ENCODE measurements at regions not wholly inside any gene's neighbourhood (a gene's known extent, or its start where the extent isn't known, plus 50 kb on each side); places are given as distances from the start of the nearest gene placed in this dataset.
A peak's percentile ranks its signal among the peaks of the same experiment; 100 is the strongest.

GRCh38 chr5:159782197-159782994 lies 133.9 kb upstream of the ADRA1B start (continued):
- TF ChIP-seq, protein P1, sequence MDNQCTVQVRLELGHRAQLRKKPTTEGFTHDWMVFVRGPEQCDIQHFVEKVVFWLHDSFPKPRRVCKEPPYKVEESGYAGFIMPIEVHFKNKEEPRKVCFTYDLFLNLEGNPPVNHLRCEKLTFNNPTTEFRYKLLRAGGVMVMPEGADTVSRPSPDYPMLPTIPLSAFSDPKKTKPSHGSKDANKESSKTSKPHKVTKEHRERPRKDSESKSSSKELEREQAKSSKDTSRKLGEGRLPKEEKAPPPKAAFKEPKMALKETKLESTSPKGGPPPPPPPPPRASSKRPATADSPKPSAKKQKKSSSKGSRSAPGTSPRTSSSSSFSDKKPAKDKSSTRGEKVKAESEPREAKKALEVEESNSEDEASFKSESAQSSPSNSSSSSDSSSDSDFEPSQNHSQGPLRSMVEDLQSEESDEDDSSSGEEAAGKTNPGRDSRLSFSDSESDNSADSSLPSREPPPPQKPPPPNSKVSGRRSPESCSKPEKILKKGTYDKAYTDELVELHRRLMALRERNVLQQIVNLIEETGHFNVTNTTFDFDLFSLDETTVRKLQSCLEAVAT (IDR thresholded peaks at IDR 0.05): no peak
- TF ChIP-seq PAX8 (IDR thresholded peaks at IDR 0.05) (no peak), MAX (IDR thresholded peaks at IDR 0.05; ENCODE audit: low read depth, low read length) (no peak), SREBF1 (IDR thresholded peaks at IDR 0.05; ENCODE audit: low read length) (no peak), BHLHE40 (IDR thresholded peaks at IDR 0.05; ENCODE audit: borderline replicate concordance in 1 of 2, low read depth in 2 of 2, low read length in 1 of 2) (0 out of 4 replicates have a peak, but pooled peaks of 1 of the 2 experiments have one; percentile 15), NFYB (IDR thresholded peaks at IDR 0.05; ENCODE audit: insufficient read depth, low read depth, low read length) (peak; percentile 49), CHD2 (IDR thresholded peaks at IDR 0.05; ENCODE audit: borderline replicate concordance, low read depth, low read length) (no peak), SUZ12 (IDR thresholded peaks at IDR 0.05; ENCODE audit: unreplicated experiment) (no peak), NR2F1 (conservative IDR thresholded peaks at IDR 0.05) (no peak), NR2C1 (IDR thresholded peaks at IDR 0.05) (no peak)
- TF ChIP-seq, protein P2, sequence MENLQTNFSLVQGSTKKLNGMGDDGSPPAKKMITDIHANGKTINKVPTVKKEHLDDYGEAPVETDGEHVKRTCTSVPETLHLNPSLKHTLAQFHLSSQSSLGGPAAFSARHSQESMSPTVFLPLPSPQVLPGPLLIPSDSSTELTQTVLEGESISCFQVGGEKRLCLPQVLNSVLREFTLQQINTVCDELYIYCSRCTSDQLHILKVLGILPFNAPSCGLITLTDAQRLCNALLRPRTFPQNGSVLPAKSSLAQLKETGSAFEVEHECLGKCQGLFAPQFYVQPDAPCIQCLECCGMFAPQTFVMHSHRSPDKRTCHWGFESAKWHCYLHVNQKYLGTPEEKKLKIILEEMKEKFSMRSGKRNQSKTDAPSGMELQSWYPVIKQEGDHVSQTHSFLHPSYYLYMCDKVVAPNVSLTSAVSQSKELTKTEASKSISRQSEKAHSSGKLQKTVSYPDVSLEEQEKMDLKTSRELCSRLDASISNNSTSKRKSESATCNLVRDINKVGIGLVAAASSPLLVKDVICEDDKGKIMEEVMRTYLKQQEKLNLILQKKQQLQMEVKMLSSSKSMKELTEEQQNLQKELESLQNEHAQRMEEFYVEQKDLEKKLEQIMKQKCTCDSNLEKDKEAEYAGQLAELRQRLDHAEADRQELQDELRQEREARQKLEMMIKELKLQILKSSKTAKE (IDR thresholded peaks at IDR 0.05; ENCODE audit: low read depth, poor library complexity, severe bottlenecking): no peak
- TF ChIP-seq, protein P3, sequence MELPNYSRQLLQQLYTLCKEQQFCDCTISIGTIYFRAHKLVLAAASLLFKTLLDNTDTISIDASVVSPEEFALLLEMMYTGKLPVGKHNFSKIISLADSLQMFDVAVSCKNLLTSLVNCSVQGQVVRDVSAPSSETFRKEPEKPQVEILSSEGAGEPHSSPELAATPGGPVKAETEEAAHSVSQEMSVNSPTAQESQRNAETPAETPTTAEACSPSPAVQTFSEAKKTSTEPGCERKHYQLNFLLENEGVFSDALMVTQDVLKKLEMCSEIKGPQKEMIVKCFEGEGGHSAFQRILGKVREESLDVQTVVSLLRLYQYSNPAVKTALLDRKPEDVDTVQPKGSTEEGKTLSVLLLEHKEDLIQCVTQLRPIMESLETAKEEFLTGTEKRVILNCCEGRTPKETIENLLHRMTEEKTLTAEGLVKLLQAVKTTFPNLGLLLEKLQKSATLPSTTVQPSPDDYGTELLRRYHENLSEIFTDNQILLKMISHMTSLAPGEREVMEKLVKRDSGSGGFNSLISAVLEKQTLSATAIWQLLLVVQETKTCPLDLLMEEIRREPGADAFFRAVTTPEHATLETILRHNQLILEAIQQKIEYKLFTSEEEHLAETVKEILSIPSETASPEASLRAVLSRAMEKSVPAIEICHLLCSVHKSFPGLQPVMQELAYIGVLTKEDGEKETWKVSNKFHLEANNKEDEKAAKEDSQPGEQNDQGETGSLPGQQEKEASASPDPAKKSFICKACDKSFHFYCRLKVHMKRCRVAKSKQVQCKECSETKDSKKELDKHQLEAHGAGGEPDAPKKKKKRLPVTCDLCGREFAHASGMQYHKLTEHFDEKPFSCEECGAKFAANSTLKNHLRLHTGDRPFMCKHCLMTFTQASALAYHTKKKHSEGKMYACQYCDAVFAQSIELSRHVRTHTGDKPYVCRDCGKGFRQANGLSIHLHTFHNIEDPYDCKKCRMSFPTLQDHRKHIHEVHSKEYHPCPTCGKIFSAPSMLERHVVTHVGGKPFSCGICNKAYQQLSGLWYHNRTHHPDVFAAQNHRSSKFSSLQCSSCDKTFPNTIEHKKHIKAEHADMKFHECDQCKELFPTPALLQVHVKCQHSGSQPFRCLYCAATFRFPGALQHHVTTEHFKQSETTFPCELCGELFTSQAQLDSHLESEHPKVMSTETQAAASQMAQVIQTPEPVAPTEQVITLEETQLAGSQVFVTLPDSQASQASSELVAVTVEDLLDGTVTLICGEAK (IDR thresholded peaks at IDR 0.05; ENCODE audit: borderline replicate concordance): no peak
- TF ChIP-seq, protein P4, sequence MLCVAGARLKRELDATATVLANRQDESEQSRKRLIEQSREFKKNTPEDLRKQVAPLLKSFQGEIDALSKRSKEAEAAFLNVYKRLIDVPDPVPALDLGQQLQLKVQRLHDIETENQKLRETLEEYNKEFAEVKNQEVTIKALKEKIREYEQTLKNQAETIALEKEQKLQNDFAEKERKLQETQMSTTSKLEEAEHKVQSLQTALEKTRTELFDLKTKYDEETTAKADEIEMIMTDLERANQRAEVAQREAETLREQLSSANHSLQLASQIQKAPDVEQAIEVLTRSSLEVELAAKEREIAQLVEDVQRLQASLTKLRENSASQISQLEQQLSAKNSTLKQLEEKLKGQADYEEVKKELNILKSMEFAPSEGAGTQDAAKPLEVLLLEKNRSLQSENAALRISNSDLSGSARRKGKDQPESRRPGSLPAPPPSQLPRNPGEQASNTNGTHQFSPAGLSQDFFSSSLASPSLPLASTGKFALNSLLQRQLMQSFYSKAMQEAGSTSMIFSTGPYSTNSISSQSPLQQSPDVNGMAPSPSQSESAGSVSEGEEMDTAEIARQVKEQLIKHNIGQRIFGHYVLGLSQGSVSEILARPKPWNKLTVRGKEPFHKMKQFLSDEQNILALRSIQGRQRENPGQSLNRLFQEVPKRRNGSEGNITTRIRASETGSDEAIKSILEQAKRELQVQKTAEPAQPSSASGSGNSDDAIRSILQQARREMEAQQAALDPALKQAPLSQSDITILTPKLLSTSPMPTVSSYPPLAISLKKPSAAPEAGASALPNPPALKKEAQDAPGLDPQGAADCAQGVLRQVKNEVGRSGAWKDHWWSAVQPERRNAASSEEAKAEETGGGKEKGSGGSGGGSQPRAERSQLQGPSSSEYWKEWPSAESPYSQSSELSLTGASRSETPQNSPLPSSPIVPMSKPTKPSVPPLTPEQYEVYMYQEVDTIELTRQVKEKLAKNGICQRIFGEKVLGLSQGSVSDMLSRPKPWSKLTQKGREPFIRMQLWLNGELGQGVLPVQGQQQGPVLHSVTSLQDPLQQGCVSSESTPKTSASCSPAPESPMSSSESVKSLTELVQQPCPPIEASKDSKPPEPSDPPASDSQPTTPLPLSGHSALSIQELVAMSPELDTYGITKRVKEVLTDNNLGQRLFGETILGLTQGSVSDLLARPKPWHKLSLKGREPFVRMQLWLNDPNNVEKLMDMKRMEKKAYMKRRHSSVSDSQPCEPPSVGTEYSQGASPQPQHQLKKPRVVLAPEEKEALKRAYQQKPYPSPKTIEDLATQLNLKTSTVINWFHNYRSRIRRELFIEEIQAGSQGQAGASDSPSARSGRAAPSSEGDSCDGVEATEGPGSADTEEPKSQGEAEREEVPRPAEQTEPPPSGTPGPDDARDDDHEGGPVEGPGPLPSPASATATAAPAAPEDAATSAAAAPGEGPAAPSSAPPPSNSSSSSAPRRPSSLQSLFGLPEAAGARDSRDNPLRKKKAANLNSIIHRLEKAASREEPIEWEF (IDR thresholded peaks at IDR 0.05; ENCODE audit: insufficient replicate concordance, low read depth, low read length): no peak

Data from GM12878 (cell line).